GM18867 (cell line): ENCODE measurements at regions not wholly inside any gene's neighbourhood (a gene's known extent, or its start where the extent isn't known, plus 50 kb on each side); places are given as distances from the start of the nearest gene placed in this dataset.
"Not testable (repeated sequence)": the region's sequence is repeated elsewhere in the genome, so short reads cannot be mapped to it uniquely, and the experiment has no call there.

Experiments
- ATAC-seq: cut with Tn5 transposase; IDR thresholded peaks from one replicate; pipeline ENCODE4 v1.9.1; 2021; ENCODE audit warnings: mild to moderate bottlenecking, moderate library complexity; ENCODE audit not compliant: unreplicated experiment

- no peak for ATAC-seq
These were observed 569.3 kb upstream of the CCDC179 start for GRCh38 chr11:23429569-23429968.

- no peak for ATAC-seq
These were observed 593.2 kb upstream of the CCDC179 start for GRCh38 chr11:23453522-23453921.

- ATAC-seq = no peak
These were observed 595.1 kb upstream of the CCDC179 start for GRCh38 chr11:23455321-23455891.

GRCh38 chr11:23457641-23458040, 597.4 kb upstream of the CCDC179 start:
- no peak for ATAC-seq

- no peak for ATAC-seq
These were observed 611.6 kb upstream of the CCDC179 start for GRCh38 chr11:23471878-23472277.

- ATAC-seq = no peak
These were observed 613.5 kb upstream of the CCDC179 start for GRCh38 chr11:23473782-23474181.

- ATAC-seq = no peak
These were observed 620.5 kb upstream of the CCDC179 start for GRCh38 chr11:23480736-23481135.

- ATAC-seq = not testable (repeated sequence)
These were observed 623.9 kb upstream of the CCDC179 start for GRCh38 chr11:23484146-23484545.

- not testable (repeated sequence) for ATAC-seq
These were observed 624.3 kb upstream of the CCDC179 start for GRCh38 chr11:23484618-23485017.

- no peak for ATAC-seq
These were observed 630.4 kb upstream of the CCDC179 start for GRCh38 chr11:23490557-23491235.

- ATAC-seq = no peak
These were observed 634.7 kb upstream of the CCDC179 start for GRCh38 chr11:23494981-23495380.

GRCh38 chr11:23496340-23496739, 636.1 kb upstream of the CCDC179 start:
- ATAC-seq = no peak

GRCh38 chr11:23497040-23497439, 636.8 kb upstream of the CCDC179 start:
- ATAC-seq = no peak

GRCh38 chr11:23502389-23502788, 642.1 kb upstream of the CCDC179 start:
- ATAC-seq = no peak

- no peak for ATAC-seq
These were observed 642.6 kb upstream of the CCDC179 start for GRCh38 chr11:23502826-23503225.

GRCh38 chr11:23509023-23509422, 648.7 kb upstream of the CCDC179 start:
- no peak for ATAC-seq

- no peak for ATAC-seq
These were observed 649.5 kb upstream of the CCDC179 start for GRCh38 chr11:23509821-23510220.

- ATAC-seq = no peak
These were observed 658.9 kb upstream of the CCDC179 start for GRCh38 chr11:23519194-23519593.

GRCh38 chr11:23520226-23520960, 660.1 kb upstream of the CCDC179 start:
- ATAC-seq = no peak

GRCh38 chr11:23536907-23537306, 676.6 kb upstream of the CCDC179 start:
- ATAC-seq = no peak

- ATAC-seq = no peak
These were observed 679.3 kb upstream of the CCDC179 start for GRCh38 chr11:23539556-23539955.

GRCh38 chr11:23540101-23540561, 679.9 kb upstream of the CCDC179 start:
- ATAC-seq = peak; percentile 87
